ENCODE measurements at regions not wholly inside any gene's neighbourhood (a gene's known extent, or its start where the extent isn't known, plus 50 kb on each side); places are given as distances from the start of the nearest gene placed in this dataset.

DNA sequence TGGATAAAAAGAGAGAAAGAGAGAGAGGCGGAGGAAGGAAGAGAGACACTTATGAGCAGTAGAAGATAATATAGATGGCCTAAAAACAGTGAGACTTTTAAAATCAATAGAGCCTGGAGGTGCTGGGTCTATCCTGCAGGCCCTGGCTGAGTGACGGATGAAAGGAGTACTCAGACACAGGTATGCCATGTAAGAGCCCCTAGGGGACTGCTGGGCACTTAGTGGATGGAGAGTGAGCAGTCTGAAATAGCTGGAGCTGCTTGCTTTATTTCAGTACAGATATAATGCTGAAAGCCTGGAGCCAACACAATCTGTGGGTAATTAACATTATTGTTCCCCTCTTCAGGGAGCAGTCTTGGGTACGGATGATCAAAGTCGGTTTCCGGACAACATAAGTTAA is 578.6 kb downstream of the SPOCK3 start:
- peak; percentile 91 for DNase-seq

DNA sequence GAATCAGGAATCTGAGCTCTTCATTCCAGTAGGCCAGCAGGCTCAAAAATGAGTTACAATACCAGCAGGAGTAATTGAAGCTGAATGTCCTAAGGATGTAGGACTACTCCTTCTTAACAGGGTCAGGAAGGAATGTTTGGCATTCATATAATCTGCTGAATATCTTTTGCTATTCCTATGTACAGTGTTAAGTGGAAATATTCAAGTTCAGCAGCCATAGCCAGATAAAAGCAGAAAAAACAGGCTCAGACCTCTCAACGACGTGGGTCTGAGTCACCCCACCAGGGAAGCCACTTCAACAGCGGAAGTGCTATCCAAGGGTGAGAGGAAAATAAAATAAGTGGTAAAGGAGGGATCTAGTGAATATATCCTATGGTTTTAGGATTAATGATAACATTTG is 577.0 kb downstream of the SPOCK3 start:
- DNase-seq: no peak

DNA sequence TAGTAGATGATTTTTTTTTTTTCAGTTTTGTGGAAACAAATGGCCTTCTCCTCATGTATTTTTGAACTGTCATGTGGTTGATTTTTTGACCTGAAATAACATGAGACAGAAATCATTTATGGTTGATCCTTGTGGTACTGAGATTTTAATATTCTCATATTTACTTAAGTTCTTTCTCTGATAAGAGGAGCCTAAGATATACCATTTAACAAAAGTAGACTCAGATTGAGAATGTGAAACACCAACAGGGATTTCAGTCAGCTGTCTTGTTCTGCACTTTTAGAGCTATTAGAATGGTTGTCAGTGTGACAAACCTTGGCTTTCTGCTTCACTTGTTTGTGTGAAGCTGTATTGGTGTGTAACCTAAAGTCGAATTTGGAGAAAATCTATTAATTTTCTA is 575.7 kb downstream of the SPOCK3 start:
- no peak for DNase-seq

DNA sequence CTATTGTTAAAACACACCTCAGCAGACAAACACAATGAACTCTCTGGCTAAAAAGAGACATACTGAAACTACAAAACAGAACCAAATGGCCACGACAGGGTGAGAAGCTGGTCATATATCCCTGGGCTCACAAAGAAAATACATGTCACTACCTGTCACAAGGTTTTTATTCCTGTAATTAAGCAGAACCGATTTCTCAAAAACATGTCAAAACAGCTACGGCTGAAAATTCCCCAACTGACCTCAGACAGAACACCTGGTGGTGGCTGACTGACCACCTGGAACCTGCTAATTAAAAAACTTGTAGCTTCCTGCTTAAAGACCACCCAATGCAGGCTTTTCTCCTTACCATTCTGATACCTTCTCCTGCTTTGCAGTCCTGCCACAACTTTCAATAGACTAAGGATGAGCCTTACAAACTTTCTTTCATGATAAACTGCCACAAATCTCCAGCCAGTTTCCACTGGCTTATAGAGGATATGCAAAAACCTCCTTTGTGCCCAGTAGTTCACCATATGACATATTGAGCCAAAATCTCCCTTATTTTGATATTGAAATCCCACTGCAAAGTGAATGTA is 571.9 kb downstream of the SPOCK3 start:
- DNase-seq: no peak

- no peak for DNase-seq
Measured at GRCh38 chr4:166670341-166670740, 564.0 kb downstream of the SPOCK3 start.

DNA sequence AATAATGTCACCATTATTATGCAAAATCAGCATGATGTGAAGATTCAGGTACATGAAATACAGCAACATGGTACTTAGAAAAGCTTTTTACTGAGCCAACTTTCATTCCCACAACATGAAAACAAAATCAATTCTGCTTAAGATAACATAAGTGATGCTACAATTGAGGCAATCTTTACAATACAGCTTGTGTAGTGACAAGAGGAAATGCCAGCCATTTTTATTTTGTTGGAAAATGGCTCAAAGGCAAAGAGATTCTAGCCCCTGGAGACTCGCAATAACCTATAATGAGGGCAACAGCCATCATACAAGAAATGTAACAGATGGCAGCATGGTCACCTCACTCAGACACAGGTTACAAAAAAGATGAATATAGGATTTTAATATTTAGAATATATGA is 560.4 kb downstream of the SPOCK3 start:
- DNase-seq: no peak

- DNase-seq: peak; percentile 79
Measured at GRCh38 chr4:166675411-166675810, 558.9 kb downstream of the SPOCK3 start.

DNA sequence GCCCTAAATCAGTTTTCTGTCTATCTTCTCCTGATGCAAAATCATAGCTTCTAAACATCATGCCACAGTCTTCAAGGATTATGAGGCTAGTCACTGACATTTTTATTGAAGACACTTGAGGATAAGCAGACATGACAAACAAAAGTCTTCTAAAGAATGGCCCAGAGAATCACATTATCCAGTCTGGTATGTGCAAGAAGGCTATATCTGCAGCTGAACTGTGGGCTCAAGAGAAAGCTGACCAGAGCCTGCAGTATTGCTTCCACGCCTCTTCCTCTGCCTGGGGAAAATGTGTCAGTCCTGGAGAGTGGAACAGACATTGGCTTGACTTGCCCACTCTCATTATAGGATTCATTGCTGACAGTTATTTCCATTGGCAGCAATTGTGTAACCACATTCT is 553.5 kb downstream of the SPOCK3 start:
- DNase-seq: peak; percentile 88

DNA sequence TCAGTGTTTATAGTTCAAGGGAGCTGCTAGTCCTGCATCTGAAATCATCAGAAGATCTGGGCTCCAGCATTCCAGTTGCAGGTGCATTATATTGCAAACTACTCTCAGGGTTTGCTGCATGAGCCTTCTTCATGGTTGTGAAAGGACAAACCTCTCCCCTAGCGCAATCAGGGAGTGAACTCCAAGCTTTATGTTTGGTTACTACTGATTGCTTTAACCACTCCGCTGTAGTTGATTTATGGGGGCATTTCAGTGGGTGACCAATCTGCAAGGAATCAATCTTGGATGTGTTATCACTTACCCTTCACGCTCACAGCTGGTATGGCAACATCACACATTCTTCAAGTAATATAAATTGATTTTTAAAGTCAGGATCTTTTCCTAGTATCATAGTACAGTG is 552.1 kb downstream of the SPOCK3 start:
- no peak for DNase-seq

Measured in islet precursor cell (in vitro differentiated cells).